ENCODE measurements at regions not wholly inside any gene's neighbourhood (a gene's known extent, or its start where the extent isn't known, plus 50 kb on each side); places are given as distances from the start of the nearest gene placed in this dataset.
"Not testable (repeated sequence)": the region's sequence is repeated elsewhere in the genome, so short reads cannot be mapped to it uniquely, and the experiment has no call there.

- no peak for DNase-seq
Measured at GRCh38 chr11:25159341-25159740, 662.5 kb downstream of the LUZP2 start.

GRCh38 chr11:25163421-25163820, 666.6 kb downstream of the LUZP2 start:
- DNase-seq: no peak

- DNase-seq: no peak
Measured at GRCh38 chr11:25180187-25180586, 683.3 kb downstream of the LUZP2 start.

- DNase-seq: no peak
Measured at GRCh38 chr11:25183411-25183810, 686.6 kb downstream of the LUZP2 start.

GRCh38 chr11:25197515-25197914, 700.7 kb downstream of the LUZP2 start:
- DNase-seq: no peak

- no peak for DNase-seq
Measured at GRCh38 chr11:25198704-25199103, 701.9 kb downstream of the LUZP2 start.

- DNase-seq: no peak
Measured at GRCh38 chr11:25200925-25201324, 704.1 kb downstream of the LUZP2 start.

GRCh38 chr11:25206762-25207161, 709.9 kb downstream of the LUZP2 start:
- no peak for DNase-seq

GRCh38 chr11:25211635-25212254, 714.9 kb downstream of the LUZP2 start:
- no peak for DNase-seq

GRCh38 chr11:25214535-25215176, 717.8 kb downstream of the LUZP2 start:
- no peak for DNase-seq

GRCh38 chr11:25218036-25218435, 721.2 kb downstream of the LUZP2 start:
- no peak for DNase-seq

- DNase-seq: no peak
Measured at GRCh38 chr11:25225078-25225477, 728.2 kb downstream of the LUZP2 start.

- DNase-seq: no peak
Measured at GRCh38 chr11:25242928-25243327, 746.1 kb downstream of the LUZP2 start.

GRCh38 chr11:25244126-25244525, 747.3 kb downstream of the LUZP2 start:
- DNase-seq: no peak

GRCh38 chr11:25247336-25247735, 750.5 kb downstream of the LUZP2 start:
- DNase-seq: no peak

- DNase-seq: no peak
Measured at GRCh38 chr11:25252854-25253253, 756.0 kb downstream of the LUZP2 start.

- DNase-seq: not testable (repeated sequence)
Measured at GRCh38 chr11:25263861-25264260, 767.0 kb downstream of the LUZP2 start.

- DNase-seq: no peak
Measured at GRCh38 chr11:25271301-25271700, 774.4 kb downstream of the LUZP2 start.

GRCh38 chr11:25272214-25272613, 775.4 kb downstream of the LUZP2 start:
- no peak for DNase-seq

- not testable (repeated sequence) for DNase-seq
Measured at GRCh38 chr11:25280821-25281220, 784.0 kb downstream of the LUZP2 start.

- no peak for DNase-seq
Measured at GRCh38 chr11:25293166-25293565, 796.3 kb downstream of the LUZP2 start.

GRCh38 chr11:25298450-25298849, 801.6 kb downstream of the LUZP2 start:
- no peak for DNase-seq

GRCh38 chr11:25309818-25310217, 813.0 kb downstream of the LUZP2 start:
- DNase-seq: no peak

- DNase-seq: no peak
Measured at GRCh38 chr11:25317216-25317615, 820.4 kb downstream of the LUZP2 start.

GRCh38 chr11:25319127-25319526, 822.3 kb downstream of the LUZP2 start:
- no peak for DNase-seq

All from stimulated activated CD4-positive, alpha-beta T cell treated with anti-CD3 and anti-CD28 coated beads, Interleukin-4, amount 100 ng/mL, for 24 hours (primary cell).